Fibroblast of the aortic adventitia (primary cell): ENCODE measurements at regions not wholly inside any gene's neighbourhood (a gene's known extent, or its start where the extent isn't known, plus 50 kb on each side); places are given as distances from the start of the nearest gene placed in this dataset.
"Not testable (repeated sequence)": the region's sequence is repeated elsewhere in the genome, so short reads cannot be mapped to it uniquely, and the experiment has no call there.

ENCODE experiments used
- DNase-seq: peaks from one replicate; pipeline ENCODE4 v3.0.0-alpha.2; 2010; ENCODE audit warnings: low read depth
- H3K4me3 ChIP-seq: 2 replicates; pipeline ENCODE4 v1.5.1; 2011; ENCODE audit warnings: low read depth, mild to moderate bottlenecking, control low read depth, low read length, moderate library complexity
- TF ChIP-seq, protein P1 (sequence below): IDR thresholded peaks from 2 replicates; pipeline ENCODE4 v1.5.1; 2011; ENCODE audit warnings: mild to moderate bottlenecking, low read length, control low read depth, inconsistent platforms; ENCODE audit not compliant: insufficient read depth

DNA sequence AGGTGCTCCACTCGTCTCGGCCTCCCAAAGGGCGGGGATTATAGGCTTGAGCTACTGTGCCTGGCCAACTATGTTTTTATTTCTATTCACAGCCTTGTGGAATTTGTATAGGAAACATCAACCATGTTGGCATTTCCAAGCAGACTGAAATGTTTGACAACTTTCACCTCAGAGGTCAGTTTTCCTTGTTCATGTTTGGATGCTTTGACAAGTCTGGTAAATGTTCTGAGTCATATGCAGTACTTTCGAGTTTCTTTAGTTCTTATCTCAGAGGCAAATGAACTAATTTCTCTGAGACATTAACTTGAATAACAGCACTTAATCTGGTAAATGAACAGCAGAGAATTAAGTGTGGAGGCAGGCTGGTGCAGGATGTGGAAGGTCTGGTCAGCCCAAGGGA, 373.4 kb upstream of the SYNCRIP start:
- no peak for DNase-seq
- H3K4me3 ChIP-seq = no peak overlapping the region
- TF ChIP-seq, protein P1, sequence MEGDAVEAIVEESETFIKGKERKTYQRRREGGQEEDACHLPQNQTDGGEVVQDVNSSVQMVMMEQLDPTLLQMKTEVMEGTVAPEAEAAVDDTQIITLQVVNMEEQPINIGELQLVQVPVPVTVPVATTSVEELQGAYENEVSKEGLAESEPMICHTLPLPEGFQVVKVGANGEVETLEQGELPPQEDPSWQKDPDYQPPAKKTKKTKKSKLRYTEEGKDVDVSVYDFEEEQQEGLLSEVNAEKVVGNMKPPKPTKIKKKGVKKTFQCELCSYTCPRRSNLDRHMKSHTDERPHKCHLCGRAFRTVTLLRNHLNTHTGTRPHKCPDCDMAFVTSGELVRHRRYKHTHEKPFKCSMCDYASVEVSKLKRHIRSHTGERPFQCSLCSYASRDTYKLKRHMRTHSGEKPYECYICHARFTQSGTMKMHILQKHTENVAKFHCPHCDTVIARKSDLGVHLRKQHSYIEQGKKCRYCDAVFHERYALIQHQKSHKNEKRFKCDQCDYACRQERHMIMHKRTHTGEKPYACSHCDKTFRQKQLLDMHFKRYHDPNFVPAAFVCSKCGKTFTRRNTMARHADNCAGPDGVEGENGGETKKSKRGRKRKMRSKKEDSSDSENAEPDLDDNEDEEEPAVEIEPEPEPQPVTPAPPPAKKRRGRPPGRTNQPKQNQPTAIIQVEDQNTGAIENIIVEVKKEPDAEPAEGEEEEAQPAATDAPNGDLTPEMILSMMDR = no peak

- not testable (repeated sequence) for H3K4me3 ChIP-seq, DNase-seq
Observed at GRCh38 chr6:86012991-86013390, 370.3 kb upstream of the SYNCRIP start.

GRCh38 chr6:86010915-86011786, 368.5 kb upstream of the SYNCRIP start:
- no peak overlapping the region for H3K4me3 ChIP-seq

GRCh38 chr6:85997206-85997605, 354.5 kb upstream of the SYNCRIP start:
- H3K4me3 ChIP-seq = no peak overlapping the region
- TF ChIP-seq, protein P1 = no peak
- no peak for DNase-seq

More at GRCh38 chr6:86010915-86011786, 368.5 kb upstream of the SYNCRIP start:
- TF ChIP-seq, protein P1 = no peak
- no peak for DNase-seq

- no peak for DNase-seq
- TF ChIP-seq, protein P1 = no peak
- no peak overlapping the region for H3K4me3 ChIP-seq
Observed at GRCh38 chr6:85996034-85996375, 353.3 kb upstream of the SYNCRIP start.

- no peak for DNase-seq
- TF ChIP-seq, protein P1 = no peak
- H3K4me3 ChIP-seq = no peak overlapping the region
Observed at GRCh38 chr6:85995339-85996033, 352.8 kb upstream of the SYNCRIP start.

DNA sequence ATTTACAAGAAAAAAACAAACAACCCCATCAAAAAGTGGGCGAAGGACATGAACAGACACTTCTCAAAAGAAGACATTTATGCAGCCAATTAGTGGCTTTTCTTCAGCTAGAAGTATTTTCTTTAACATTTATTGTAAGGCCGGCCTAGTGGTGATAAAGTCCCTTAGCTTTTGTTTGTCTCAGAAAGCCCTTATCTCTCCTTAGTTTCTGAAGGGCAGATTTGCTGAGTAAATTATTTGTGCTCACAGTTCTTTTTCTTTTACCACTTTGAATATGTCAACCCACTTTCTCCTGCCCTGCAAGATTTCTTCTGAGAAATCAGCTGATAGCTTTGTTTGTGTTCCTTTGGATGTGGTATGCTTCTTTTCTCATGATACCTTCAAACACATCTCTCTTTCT, 344.0 kb upstream of the SYNCRIP start:
- no peak for DNase-seq
- no peak overlapping the region for H3K4me3 ChIP-seq
- TF ChIP-seq, protein P1 = no peak
